OCI-LY7 (cell line): ENCODE measurements at regions not wholly inside any gene's neighbourhood (a gene's known extent, or its start where the extent isn't known, plus 50 kb on each side); places are given as distances from the start of the nearest gene placed in this dataset.

Experiments used
- BruUV-seq: library from RNA; stranded (reverse); fragments of 400-500 nt; replicated peaks from 2 replicates; lab custom pipeline; 2021; lab: Mats Ljungman, UMichigan
- CTCF ChIA-PET: fragments of 300-600 bp; sonication (Branson Sonifier 250); formaldehyde crosslinking; loops from one replicate; lab custom pipeline; 2022; ENCODE audit warnings: antibody characterized with exemption; ENCODE audit not compliant: unreplicated experiment; lab: Charles Lee
- POLR2A ChIA-PET: fragments of 300-600 bp; sonication (Branson Sonifier 250); formaldehyde crosslinking; loops from one replicate; lab custom pipeline; 2022; ENCODE audit warnings: antibody characterized with exemption; lab: Charles Lee
- DNase-seq: peaks from one replicate; pipeline ENCODE4 v3.0.0-alpha.2; 2015; ENCODE audit warnings: low spot score
- H2AFZ ChIP-seq: fragments of 200-600 bp; sonication (generic), shearing (Covaris generic); 2 replicates; pipeline ENCODE4 v1.6.1; 2014; ENCODE audit warnings: mild to moderate bottlenecking, antibody characterized with exemption, low read length, moderate library complexity
- H3K27ac ChIP-seq: fragments of 200-600 bp; sonication (generic); 2 replicates; pipeline ENCODE4 v1.5.1; 2014; ENCODE audit warnings: mixed run types, low read depth, mild to moderate bottlenecking, moderate library complexity, low read length, inconsistent platforms; ENCODE audit not compliant: poor library complexity, severe bottlenecking
- H3K36me3 ChIP-seq: fragments of 200-600 bp; sonication (generic); 2 replicates; pipeline ENCODE4 v1.6.1; 2014; ENCODE audit warnings: mild to moderate bottlenecking, antibody characterized with exemption, low read length, moderate library complexity, mixed read lengths; ENCODE audit not compliant: insufficient read depth
- H3K4me1 ChIP-seq: fragments of 200-600 bp; sonication (generic); 2 replicates; pipeline ENCODE4 v1.5.1; 2014; ENCODE audit warnings: mild to moderate bottlenecking, low read length; ENCODE audit not compliant: insufficient read depth, poor library complexity, severe bottlenecking
- H3K4me2 ChIP-seq: fragments of 200-600 bp; sonication (generic); 2 replicates; pipeline ENCODE4 v1.6.1; 2014; ENCODE audit warnings: mild to moderate bottlenecking, low read length
- H3K4me3 ChIP-seq: fragments of 200-600 bp; sonication (generic); 2 replicates; pipeline ENCODE4 v1.5.1; 2014; ENCODE audit warnings: mild to moderate bottlenecking, low read depth, low read length; ENCODE audit not compliant: poor library complexity, severe bottlenecking
- H3K79me2 ChIP-seq: fragments of 200-600 bp; sonication (generic); 2 replicates; pipeline ENCODE4 v1.6.1; 2016; ENCODE audit warnings: low read depth, mild to moderate bottlenecking, low read length, moderate library complexity, mixed read lengths; ENCODE audit not compliant: insufficient read depth
- H3K9me2 ChIP-seq: fragments of 200-600 bp; sonication (generic); 2 replicates; pipeline ENCODE4 v1.6.1; 2016; ENCODE audit warnings: mild to moderate bottlenecking, low read length, mixed read lengths; ENCODE audit not compliant: insufficient read depth
- H3K9me3 ChIP-seq: fragments of 200-600 bp; sonication (generic); 2 replicates; pipeline ENCODE4 v1.6.1; 2014; ENCODE audit warnings: mild to moderate bottlenecking, mixed run types, low read length, mixed read lengths
- H4K20me1 ChIP-seq: fragments of 200-600 bp; sonication (generic); 2 replicates; pipeline ENCODE4 v1.6.1; 2014; ENCODE audit warnings: mild to moderate bottlenecking, antibody characterized with exemption, low read length, moderate library complexity, mixed read lengths; ENCODE audit not compliant: insufficient read depth
- CTCF ChIP-seq: fragments of 200-600 bp; sonication (generic); conservative IDR thresholded peaks from 2 replicates; pipeline ENCODE4 v1.5.1; 2014; ENCODE audit warnings: mild to moderate bottlenecking, antibody characterized with exemption, low read length, moderate library complexity, mixed read lengths
- EZH2phosphoT487 ChIP-seq: fragments of 200-600 bp; sonication (generic); IDR thresholded peaks from 2 replicates; pipeline ENCODE4 v1.6.1; 2018; ENCODE audit warnings: low read depth, borderline replicate concordance, mild to moderate bottlenecking, mixed run types, antibody characterized with exemption, low read length, moderate library complexity, mixed read lengths
- intact Hi-C: fragments of 100-400 bp; cut with micrococcal nuclease; formaldehyde crosslinking; loops from one replicate; pipeline ENCODE4 v1.10.0; 2022; ENCODE audit not compliant: unreplicated experiment

- TF ChIP-seq EZH2phosphoT487 (no peak), CTCF (no peak)
- intact Hi-C loops = no loop called here
These were observed 882.9 kb upstream of the SLIT2 start for GRCh38 chr4:19368800-19369199.

GRCh38 chr4:19366916-19367315, 884.8 kb upstream of the SLIT2 start:
- no peaks in the 10 kb centered on the region for H3K4me1 ChIP-seq
- TF ChIP-seq EZH2phosphoT487 (no peak), CTCF (no peak)
- H3K4me2 ChIP-seq = no peak overlapping the region
- H4K20me1 ChIP-seq = no peaks in the 10 kb centered on the region
- ChIA-PET CTCF (no interaction called here), POLR2A (no interaction called here)
- no peak overlapping the region for H3K4me3 ChIP-seq
- BruUV-seq = no TSS peak
- H3K79me2 ChIP-seq = no peaks in the 10 kb centered on the region
- intact Hi-C loops = no loop called here
- no peak overlapping the region for H3K27ac ChIP-seq
- H3K36me3 ChIP-seq = no peaks in the 10 kb centered on the region
- no peak overlapping the region for H2AFZ ChIP-seq
- no peaks in the 10 kb centered on the region for H3K9me2 ChIP-seq
- DNase-seq = no peak
- H3K9me3 ChIP-seq = no peaks in the 10 kb centered on the region

More at GRCh38 chr4:19368800-19369199, 882.9 kb upstream of the SLIT2 start:
- Histone ChIP-seq H3K9me2 (no peaks in the 10 kb centered on the region), H3K4me2 (no peak overlapping the region), H3K4me1 (no peaks in the 10 kb centered on the region), H3K79me2 (no peaks in the 10 kb centered on the region), H3K4me3 (no peak overlapping the region), H4K20me1 (no peaks in the 10 kb centered on the region), H3K9me3 (no peaks in the 10 kb centered on the region), H3K36me3 (no peaks in the 10 kb centered on the region), H2AFZ (no peak overlapping the region), H3K27ac (no peak overlapping the region)
- ChIA-PET CTCF (no interaction called here), POLR2A (interaction anchor here (0.6 kb wide), 2 partner anchors 21 to 1744 kb away, joined by 3 read pairs; no protein-coding TSS in a partner anchor)
- BruUV-seq = no TSS peak
- no peak for DNase-seq

GRCh38 chr4:19358015-19358414, 893.7 kb upstream of the SLIT2 start:
- no TSS peak for BruUV-seq
- Histone ChIP-seq H3K9me2 (no peaks in the 10 kb centered on the region), H2AFZ (no peak overlapping the region), H3K9me3 (no peaks in the 10 kb centered on the region), H3K4me1 (no peaks in the 10 kb centered on the region), H3K79me2 (no peaks in the 10 kb centered on the region), H3K4me2 (no peak overlapping the region), H3K27ac (no peak overlapping the region), H3K4me3 (no peak overlapping the region), H3K36me3 (no peaks in the 10 kb centered on the region), H4K20me1 (no peaks in the 10 kb centered on the region)
- TF ChIP-seq EZH2phosphoT487 = no peak
- no peak for TF ChIP-seq CTCF
- intact Hi-C loops = no loop called here
- POLR2A ChIA-PET = no interaction called here
- CTCF ChIA-PET = no interaction called here
- DNase-seq = no peak
